ENCODE measurements at regions not wholly inside any gene's neighbourhood (a gene's known extent, or its start where the extent isn't known, plus 50 kb on each side); places are given as distances from the start of the nearest gene placed in this dataset.

DNA sequence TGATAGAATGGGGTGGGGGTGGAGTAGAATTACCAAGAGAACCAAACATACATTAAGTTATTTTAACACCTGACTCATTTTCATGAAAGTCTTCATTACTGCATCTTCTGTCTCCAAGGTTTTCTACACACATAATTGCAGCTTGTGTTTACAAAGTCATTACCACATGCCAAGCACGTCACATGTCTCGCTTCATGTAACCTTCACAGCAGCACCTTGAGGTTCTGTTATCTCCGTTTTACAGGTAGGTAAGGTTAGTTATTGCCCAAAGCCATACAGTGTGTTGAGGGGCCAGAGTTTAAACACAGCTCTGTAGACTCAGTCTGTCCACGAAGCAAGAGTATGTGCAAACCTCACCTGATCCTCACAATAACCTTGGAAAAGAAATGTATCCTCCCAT is 64.3 kb upstream of the RBM19 start:
- H3K4me3 ChIP-seq (replicated peaks in 1 of 2; ENCODE audit: low read depth in 1 of 2, low read length in 2 of 2) = no peak overlapping the region
- no peaks in the 10 kb centered on the region for H3K4me1 ChIP-seq (ENCODE audit: control insufficient read depth in 1 of 2, insufficient read depth in 2 of 2, low read length in 2 of 2)
- intact Hi-C loops (cut with micrococcal nuclease) = no loop called here
- H3K9me2 ChIP-seq (ENCODE audit: insufficient read depth) = no peaks in the 10 kb centered on the region
- POLR2A ChIA-PET = no interaction called here
- TF ChIP-seq POLR2A (IDR thresholded peaks at IDR 0.05; ENCODE audit: borderline replicate concordance, extremely low read depth, insufficient read depth, insufficient read length) (no peak), SRF (IDR thresholded peaks at IDR 0.05; ENCODE audit: low read depth) (no peak), ZFX (IDR thresholded peaks at IDR 0.05) (no peak), ZNF274 (IDR thresholded peaks at IDR 0.05; ENCODE audit: low read depth, low read length) (no peak), YY1 (IDR thresholded peaks at IDR 0.05; ENCODE audit: extremely low read depth, insufficient replicate concordance, low read depth, low read length) (no peak)
- ATAC-seq (no peak), DNase-seq (ENCODE audit: low read depth, low spot score) (no peak)
- no peak overlapping the region for H3K4me2 ChIP-seq (ENCODE audit: low read length)
- H2AFZ ChIP-seq (ENCODE audit: low read depth, low read length, poor library complexity, severe bottlenecking) = no peak overlapping the region
- RAD21 ChIA-PET (ENCODE audit: low non-redundant PET in 1 of 2, low total read pairs in 2 of 2, uncharacterized antibody in 2 of 2, unreplicated experiment in 2 of 2) = no interaction called here
- no TSS peak for BruUV-seq (replicated peaks)
- no peak overlapping the region for H3K9ac ChIP-seq (ENCODE audit: low read length)
- no peaks in the 10 kb centered on the region for H3K36me3 ChIP-seq (ENCODE audit: control insufficient read depth in 1 of 2, insufficient read depth in 2 of 2, low read length in 2 of 2)
- H3K27ac ChIP-seq (ENCODE audit: low read depth, low read length) = no peak overlapping the region
- no peaks in the 10 kb centered on the region for H3K9me3 ChIP-seq (ENCODE audit: control insufficient read depth in 1 of 2, insufficient read depth in 1 of 2, low read depth in 1 of 2, low read length in 2 of 2)
- H3K79me2 ChIP-seq (ENCODE audit: insufficient read depth, low read length) = no peaks in the 10 kb centered on the region
- no peaks in the 10 kb centered on the region for H4K20me1 ChIP-seq (ENCODE audit: insufficient read depth)
- peaks cover 49% of the 10 kb centered on the region for H3K27me3 ChIP-seq (ENCODE audit: insufficient read depth, low read length)
- CTCF ChIA-PET = no interaction called here

GRCh38 chr12:114026805-114027204 is 60.7 kb upstream of the RBM19 start:
- no peaks in the 10 kb centered on the region for H3K36me3 ChIP-seq (ENCODE audit: control insufficient read depth in 1 of 2, insufficient read depth in 2 of 2, low read length in 2 of 2)
- intact Hi-C loops (cut with micrococcal nuclease) = no loop called here
- H2AFZ ChIP-seq (ENCODE audit: low read depth, low read length, poor library complexity, severe bottlenecking) = no peak overlapping the region
- H3K4me1 ChIP-seq (ENCODE audit: control insufficient read depth in 1 of 2, insufficient read depth in 2 of 2, low read length in 2 of 2) = no peaks in the 10 kb centered on the region
- no peaks in the 10 kb centered on the region for H3K9me2 ChIP-seq (ENCODE audit: insufficient read depth)
- no peak overlapping the region for H3K4me3 ChIP-seq (replicated peaks in 1 of 2; ENCODE audit: low read depth in 1 of 2, low read length in 2 of 2)
- BruUV-seq (replicated peaks) = no TSS peak
- POLR2A ChIA-PET = no interaction called here
- RAD21 ChIA-PET (ENCODE audit: low non-redundant PET in 1 of 2, low total read pairs in 2 of 2, uncharacterized antibody in 2 of 2, unreplicated experiment in 2 of 2) = no interaction called here
- no peak overlapping the region for H3K4me2 ChIP-seq (ENCODE audit: low read length)
- H3K79me2 ChIP-seq (ENCODE audit: insufficient read depth, low read length) = no peaks in the 10 kb centered on the region
- no peak overlapping the region for H3K9ac ChIP-seq (ENCODE audit: low read length)
- H3K9me3 ChIP-seq (ENCODE audit: control insufficient read depth in 1 of 2, insufficient read depth in 1 of 2, low read depth in 1 of 2, low read length in 2 of 2) = no peaks in the 10 kb centered on the region
- TF ChIP-seq CBX3 (IDR thresholded peaks at IDR 0.05; ENCODE audit: low read depth) (no peak), ZNF274 (IDR thresholded peaks at IDR 0.05; ENCODE audit: low read depth, low read length) (no peak), SRF (IDR thresholded peaks at IDR 0.05; ENCODE audit: low read depth) (no peak), ZFX (IDR thresholded peaks at IDR 0.05) (no peak), ELF1 (IDR thresholded peaks at IDR 0.05; ENCODE audit: borderline replicate concordance, low read depth) (no peak), EGR1 (IDR thresholded peaks at IDR 0.05; ENCODE audit: low read depth) (no peak), CTCF (IDR thresholded peaks at IDR 0.05 in 2 of 3, conservative IDR thresholded peaks at IDR 0.05 in 1 of 3; ENCODE audit: borderline replicate concordance in 1 of 3, insufficient read depth in 1 of 3, low read depth in 2 of 3, low read length in 2 of 3) (no peak), RAD21 (IDR thresholded peaks at IDR 0.05; ENCODE audit: low read depth) (no peak), YY1 (IDR thresholded peaks at IDR 0.05; ENCODE audit: extremely low read depth, insufficient replicate concordance, low read depth, low read length) (no peak), FOSL1 (IDR thresholded peaks at IDR 0.05; ENCODE audit: low read depth) (no peak), MAX (IDR thresholded peaks at IDR 0.05) (no peak), SP1 (IDR thresholded peaks at IDR 0.05; ENCODE audit: low read depth) (no peak), SIN3A (IDR thresholded peaks at IDR 0.05; ENCODE audit: low read depth) (no peak)
- TF ChIP-seq, protein P1, sequence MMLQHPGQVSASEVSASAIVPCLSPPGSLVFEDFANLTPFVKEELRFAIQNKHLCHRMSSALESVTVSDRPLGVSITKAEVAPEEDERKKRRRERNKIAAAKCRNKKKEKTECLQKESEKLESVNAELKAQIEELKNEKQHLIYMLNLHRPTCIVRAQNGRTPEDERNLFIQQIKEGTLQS (IDR thresholded peaks at IDR 0.05) = no peak
- TF ChIP-seq, protein P2, sequence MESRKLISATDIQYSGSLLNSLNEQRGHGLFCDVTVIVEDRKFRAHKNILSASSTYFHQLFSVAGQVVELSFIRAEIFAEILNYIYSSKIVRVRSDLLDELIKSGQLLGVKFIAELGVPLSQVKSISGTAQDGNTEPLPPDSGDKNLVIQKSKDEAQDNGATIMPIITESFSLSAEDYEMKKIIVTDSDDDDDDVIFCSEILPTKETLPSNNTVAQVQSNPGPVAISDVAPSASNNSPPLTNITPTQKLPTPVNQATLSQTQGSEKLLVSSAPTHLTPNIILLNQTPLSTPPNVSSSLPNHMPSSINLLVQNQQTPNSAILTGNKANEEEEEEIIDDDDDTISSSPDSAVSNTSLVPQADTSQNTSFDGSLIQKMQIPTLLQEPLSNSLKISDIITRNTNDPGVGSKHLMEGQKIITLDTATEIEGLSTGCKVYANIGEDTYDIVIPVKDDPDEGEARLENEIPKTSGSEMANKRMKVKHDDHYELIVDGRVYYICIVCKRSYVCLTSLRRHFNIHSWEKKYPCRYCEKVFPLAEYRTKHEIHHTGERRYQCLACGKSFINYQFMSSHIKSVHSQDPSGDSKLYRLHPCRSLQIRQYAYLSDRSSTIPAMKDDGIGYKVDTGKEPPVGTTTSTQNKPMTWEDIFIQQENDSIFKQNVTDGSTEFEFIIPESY (IDR thresholded peaks at IDR 0.05; ENCODE audit: extremely low read depth, insufficient replicate concordance, low read length) = no peak
- no peak for DNase-seq (ENCODE audit: low read depth, low spot score)
- CTCF ChIA-PET = no interaction called here
- peaks cover 51% of the 10 kb centered on the region for H3K27me3 ChIP-seq (ENCODE audit: insufficient read depth, low read length)
- no peak for ATAC-seq
- H3K27ac ChIP-seq (ENCODE audit: low read depth, low read length) = no peak overlapping the region
- no peaks in the 10 kb centered on the region for H4K20me1 ChIP-seq (ENCODE audit: insufficient read depth)
